Prostate gland (tissue), 2 donors: ENCODE measurements at regions not wholly inside any gene's neighbourhood (a gene's known extent, or its start where the extent isn't known, plus 50 kb on each side); places are given as distances from the start of the nearest gene placed in this dataset.

ENCODE experiments used
- DNase-seq: peaks from one replicate; pipeline ENCODE4 v3.0.0-alpha.2; 2019; ENCODE audit warnings: low spot score
- H3K27ac ChIP-seq, 2 donors: fragments of 200-600 bp; sonication (generic); 2 replicates each; pipeline ENCODE4 v1.5.1; 2017 to 2019
- H3K27me3 ChIP-seq: fragments of 200-600 bp; sonication (generic); replicated peaks from 2 replicates; pipeline ENCODE4 v1.5.1; 2019; ENCODE audit not compliant: insufficient read depth
- H3K36me3 ChIP-seq, 2 donors: fragments of 200-600 bp; sonication (generic); 1 replicate in 1 of 2; 2 replicates in 1 of 2; pipeline versions ENCODE4 v1.5.1 to v1.8.1; 2017 to 2019
- H3K4me1 ChIP-seq: fragments of 200-600 bp; sonication (generic); replicated peaks from 2 replicates; pipeline ENCODE4 v1.5.1; 2019
- H3K4me3 ChIP-seq, 2 donors: fragments of 200-600 bp; sonication (generic); 2 replicates each; pipeline ENCODE4 v1.5.1; 2017 to 2019
- H3K9me3 ChIP-seq: fragments of 200-600 bp; sonication (generic); 2 replicates; pipeline ENCODE4 v1.5.1; 2017
- POLR2A ChIP-seq: fragments of 450-650 bp; IDR thresholded peaks from one replicate; pipeline ENCODE4 v1.6.1; 2016; ENCODE audit warnings: antibody characterized with exemption, mild to moderate bottlenecking
- POLR2AphosphoS5 ChIP-seq: sonication (generic); formaldehyde crosslinking; IDR thresholded peaks from one replicate; pipeline ENCODE4 v1.6.1; 2017; ENCODE audit warnings: antibody characterized with exemption
- WGBS: methylation state at CpG from one replicate; pipeline ENCODE4 v1.1.5; 2018; 5-methylcytosine and 5-hydroxymethylcytosine counted together
- intact Hi-C: fragments of 100-400 bp; cut with DNase I; formaldehyde crosslinking; loops from one replicate; pipeline ENCODE4 v1.14.2; 2022
- TF ChIP-seq, protein P1 (sequence below), 4 experiments: fragments of 200-600 bp in 2 of 4; fragments of 450-650 bp in 2 of 4; sonication (generic) in 2 of 4; IDR thresholded peaks; 1 replicate in 3 of 4; 2 replicates in 1 of 4; pipeline ENCODE4 v1.5.1; 2016 to 2019; ENCODE audit warnings: antibody characterized with exemption in 4 of 4, mild to moderate bottlenecking in 2 of 4, moderate library complexity in 2 of 4

GRCh38 chr1:194829492-194829891, 1643.1 kb upstream of the B3GALT2 start:
- no peak for DNase-seq
- no peak for TF ChIP-seq POLR2AphosphoS5
- TF ChIP-seq, protein P1, sequence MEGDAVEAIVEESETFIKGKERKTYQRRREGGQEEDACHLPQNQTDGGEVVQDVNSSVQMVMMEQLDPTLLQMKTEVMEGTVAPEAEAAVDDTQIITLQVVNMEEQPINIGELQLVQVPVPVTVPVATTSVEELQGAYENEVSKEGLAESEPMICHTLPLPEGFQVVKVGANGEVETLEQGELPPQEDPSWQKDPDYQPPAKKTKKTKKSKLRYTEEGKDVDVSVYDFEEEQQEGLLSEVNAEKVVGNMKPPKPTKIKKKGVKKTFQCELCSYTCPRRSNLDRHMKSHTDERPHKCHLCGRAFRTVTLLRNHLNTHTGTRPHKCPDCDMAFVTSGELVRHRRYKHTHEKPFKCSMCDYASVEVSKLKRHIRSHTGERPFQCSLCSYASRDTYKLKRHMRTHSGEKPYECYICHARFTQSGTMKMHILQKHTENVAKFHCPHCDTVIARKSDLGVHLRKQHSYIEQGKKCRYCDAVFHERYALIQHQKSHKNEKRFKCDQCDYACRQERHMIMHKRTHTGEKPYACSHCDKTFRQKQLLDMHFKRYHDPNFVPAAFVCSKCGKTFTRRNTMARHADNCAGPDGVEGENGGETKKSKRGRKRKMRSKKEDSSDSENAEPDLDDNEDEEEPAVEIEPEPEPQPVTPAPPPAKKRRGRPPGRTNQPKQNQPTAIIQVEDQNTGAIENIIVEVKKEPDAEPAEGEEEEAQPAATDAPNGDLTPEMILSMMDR (IDR thresholded peaks at IDR 0.05), result no peak
- no peak for TF ChIP-seq POLR2A
- Histone ChIP-seq H3K36me3 (no peaks in the 10 kb centered on the region), H3K27me3 (no peaks in the 10 kb centered on the region), H3K4me1 (no peaks in the 10 kb centered on the region), H3K27ac (no peak overlapping the region), H3K9me3 (no peaks in the 10 kb centered on the region), H3K4me3 (no peak overlapping the region)
- intact Hi-C loops, result no loop called here

GRCh38 chr1:194825382-194825781, 1639.0 kb upstream of the B3GALT2 start:
- Histone ChIP-seq H3K36me3 (no peaks in the 10 kb centered on the region), H3K4me1 (no peaks in the 10 kb centered on the region), H3K27me3 (no peaks in the 10 kb centered on the region), H3K4me3 (no peak overlapping the region), H3K27ac (no peak overlapping the region), H3K9me3 (no peaks in the 10 kb centered on the region)
- WGBS, result 69% methylated on average over 1 of the region's 1 CpG
- intact Hi-C loops, result no loop called here
- no peak for DNase-seq
- TF ChIP-seq POLR2AphosphoS5 (no peak), POLR2A (no peak)
- TF ChIP-seq, protein P1 (IDR thresholded peaks at IDR 0.05), result no peak

- Histone ChIP-seq H3K9me3 (no peaks in the 10 kb centered on the region), H3K27ac (no peak overlapping the region), H3K36me3 (no peaks in the 10 kb centered on the region), H3K4me1 (no peaks in the 10 kb centered on the region), H3K27me3 (no peaks in the 10 kb centered on the region), H3K4me3 (no peak overlapping the region)
- intact Hi-C loops, result no loop called here
- WGBS, result 82% methylated on average over 1 of the region's 1 CpG
- TF ChIP-seq, protein P1 (IDR thresholded peaks at IDR 0.05), result no peak
- no peak for TF ChIP-seq POLR2A
- no peak for TF ChIP-seq POLR2AphosphoS5
- DNase-seq, result no peak
Observed at GRCh38 chr1:194821091-194821490, 1634.7 kb upstream of the B3GALT2 start.

DNA sequence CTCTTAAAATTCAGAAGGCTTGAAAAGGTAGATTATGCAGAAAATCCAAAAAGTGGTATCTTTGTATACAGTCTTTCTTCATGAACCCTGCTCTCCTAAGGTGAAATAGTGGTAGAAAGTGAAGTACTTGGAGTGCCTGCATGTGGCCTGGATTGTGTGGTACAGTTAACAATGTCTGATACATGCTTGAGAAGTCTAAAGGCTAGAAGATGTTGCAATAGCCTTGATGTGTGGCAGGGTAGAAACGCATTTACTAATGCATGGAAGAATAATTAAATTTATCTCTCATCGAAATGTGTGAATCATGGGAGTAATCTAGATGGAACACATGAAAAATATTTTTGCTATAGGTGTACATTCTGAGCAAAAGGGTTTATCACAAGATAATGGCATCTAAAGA, 1632.3 kb upstream of the B3GALT2 start:
- intact Hi-C loops, result no loop called here
- no peak for DNase-seq
- TF ChIP-seq POLR2AphosphoS5 (no peak), POLR2A (no peak)
- TF ChIP-seq, protein P1 (IDR thresholded peaks at IDR 0.05), result no peak
- Histone ChIP-seq H3K4me3 (no peak overlapping the region), H3K36me3 (no peaks in the 10 kb centered on the region), H3K27ac (no peak overlapping the region), H3K27me3 (no peaks in the 10 kb centered on the region), H3K9me3 (no peaks in the 10 kb centered on the region), H3K4me1 (no peaks in the 10 kb centered on the region)
- 77% methylated on average over 2 of the region's 2 CpGs for WGBS

- no peak overlapping the region for H3K27ac ChIP-seq
- 91% methylated on average over 2 of the region's 2 CpGs for WGBS
- intact Hi-C loops, result no loop called here
- H3K27me3 ChIP-seq, result no peaks in the 10 kb centered on the region
- H3K9me3 ChIP-seq, result no peaks in the 10 kb centered on the region
- H3K4me3 ChIP-seq, result no peak overlapping the region
- DNase-seq, result no peak
- no peaks in the 10 kb centered on the region for H3K36me3 ChIP-seq
- TF ChIP-seq POLR2A (no peak), POLR2AphosphoS5 (no peak)
- TF ChIP-seq, protein P1 (IDR thresholded peaks at IDR 0.05), result no peak
- H3K4me1 ChIP-seq, result no peaks in the 10 kb centered on the region
Observed at GRCh38 chr1:194816859-194817258, 1630.4 kb upstream of the B3GALT2 start.
